Stomach (tissue), 8 donors: ENCODE measurements at regions not wholly inside any gene's neighbourhood (a gene's known extent, or its start where the extent isn't known, plus 50 kb on each side); places are given as distances from the start of the nearest gene placed in this dataset.

ENCODE experiments used
- DNase-seq, 2 donors: peaks; one replicate each; pipeline versions ENCODE4 v3.0.0 to v3.0.0-alpha.2; 2013 to 2019
- H3K27ac ChIP-seq, 5 donors: fragments of 200-600 bp in 4 of 5; sonication (generic) in 4 of 5; one replicate each; pipeline ENCODE4 v1.5.1; 2013 to 2019; ENCODE audit warnings: mild to moderate bottlenecking in 1 of 5, moderate library complexity in 1 of 5
- H3K27me3 ChIP-seq, 3 donors: fragments of 200-600 bp; sonication (generic); one replicate each; pipeline ENCODE4 v1.5.1; 2017 to 2019; ENCODE audit warnings: mixed run types in 1 of 3
- H3K36me3 ChIP-seq, 4 donors: fragments of 200-600 bp; sonication (generic); 1 replicate in 3 of 4; 2 replicates in 1 of 4; pipeline ENCODE4 v1.5.1; 2016 to 2019
- H3K4me1 ChIP-seq, 4 donors: fragments of 200-600 bp; sonication (generic); one replicate each; pipeline ENCODE4 v1.5.1; 2016 to 2019
- H3K4me3 ChIP-seq, 4 donors: fragments of 200-600 bp; sonication (generic) in 3 of 4; one replicate each; pipeline ENCODE4 v1.5.1; 2016 to 2019; ENCODE audit warnings: mild to moderate bottlenecking in 1 of 4
- H3K9me3 ChIP-seq, 4 donors: fragments of 200-600 bp; sonication (generic); one replicate each; pipeline ENCODE4 v1.5.1; 2016 to 2019
- CTCF ChIP-seq, 7 experiments: fragments of 450-650 bp in 4 of 7; fragments of 200-600 bp in 3 of 7; sonication (generic) in 3 of 7; IDR thresholded peaks; one replicate each; pipeline ENCODE4 v1.5.1; 2016 to 2019; ENCODE audit warnings: antibody characterized with exemption in 7 of 7, control low read depth in 2 of 7, mild to moderate bottlenecking in 1 of 7
- EP300 ChIP-seq: sonication (generic); formaldehyde crosslinking; IDR thresholded peaks from one replicate; pipeline ENCODE4 v1.6.1; 2017; ENCODE audit warnings: antibody characterized with exemption
- POLR2A ChIP-seq, 4 donors: fragments of 450-650 bp; IDR thresholded peaks; one replicate each; pipeline ENCODE4 v1.6.1; 2016; ENCODE audit warnings: antibody characterized with exemption in 4 of 4, control low read depth in 2 of 4, mild to moderate bottlenecking in 1 of 4, moderate library complexity in 1 of 4
- POLR2AphosphoS5 ChIP-seq, 3 donors: sonication (generic); formaldehyde crosslinking; IDR thresholded peaks; one replicate each; pipeline ENCODE4 v1.6.1; 2016; ENCODE audit warnings: antibody characterized with exemption in 3 of 3
- WGBS, 5 donors: extraction: QIAGEN DNeasy Blood & Tissue Kit in 3 of 5; methylation state at CpG; one replicate each; pipeline versions ENCODE4 v1.1.5 to v1.1.7; 2013 to 2018; 5-methylcytosine and 5-hydroxymethylcytosine counted together
- intact Hi-C: fragments of 100-400 bp; cut with DNase I; formaldehyde crosslinking; loops from one replicate; pipeline ENCODE4 v1.15.1; 2023; ENCODE audit warnings: low total_unique reads
- donor health status: healthy with polysubstance abuse.
- donor health status: Bipolar disorder and iron deficiency.
- donor health status: healthy.

GRCh38 chr2:51225377-51225776 lies 193.4 kb upstream of the NRXN1 start:
- Histone ChIP-seq H3K36me3 (no peaks in the 10 kb centered on the region), H3K27ac (no peak overlapping the region), H3K9me3 (peaks cover 0 to 12% (median 5%) of the 10 kb centered on the region in 4 donors), H3K4me3 (no peak overlapping the region), H3K27me3 (no peaks in the 10 kb centered on the region), H3K4me1 (no peaks in the 10 kb centered on the region)
- DNase-seq = no peak
- 52 to 71% (median 65%) methylated on average over 3 of the region's 3 CpGs for WGBS, 5 donors
- intact Hi-C loops = no loop called here
- TF ChIP-seq EP300 (no peak), POLR2AphosphoS5 (IDR thresholded peaks at IDR 0.05) (no peak)

- intact Hi-C loops = no loop called here
- Histone ChIP-seq H3K27ac (no peak overlapping the region), H3K4me1 (no peaks in the 10 kb centered on the region), H3K36me3 (no peaks in the 10 kb centered on the region), H3K9me3 (peaks cover 0 to 11% (median 5%) of the 10 kb centered on the region in 4 donors), H3K4me3 (no peak overlapping the region), H3K27me3 (no peaks in the 10 kb centered on the region)
- TF ChIP-seq POLR2AphosphoS5 (IDR thresholded peaks at IDR 0.05) = no peak
- TF ChIP-seq POLR2A (IDR thresholded peaks at IDR 0.05) = no peak
- TF ChIP-seq EP300 = no peak
- TF ChIP-seq CTCF (IDR thresholded peaks at IDR 0.05) = no peak
- DNase-seq = no peak
Measured at GRCh38 chr2:51224790-51225189, 192.9 kb upstream of the NRXN1 start.

- 63 to 82% (median 68%) methylated on average over 4 of the region's 4 CpGs for WGBS, 5 donors
- Histone ChIP-seq H3K27ac (no peak overlapping the region), H3K36me3 (no peaks in the 10 kb centered on the region), H3K9me3 (peaks cover 0 to under 1% (median 0%) of the 10 kb centered on the region in 4 donors), H3K27me3 (no peaks in the 10 kb centered on the region), H3K4me1 (no peaks in the 10 kb centered on the region), H3K4me3 (no peak overlapping the region)
- no peak for DNase-seq
- TF ChIP-seq CTCF (IDR thresholded peaks at IDR 0.05) = no peak
- TF ChIP-seq POLR2A (IDR thresholded peaks at IDR 0.05) = no peak
- no peak for TF ChIP-seq POLR2AphosphoS5 (IDR thresholded peaks at IDR 0.05)
- no peak for TF ChIP-seq EP300
- intact Hi-C loops = no loop called here
Measured at GRCh38 chr2:51222106-51222505, 190.2 kb upstream of the NRXN1 start.

- no peak overlapping the region for H3K4me3 ChIP-seq
- H3K4me1 ChIP-seq = no peaks in the 10 kb centered on the region
- no peaks in the 10 kb centered on the region for H3K36me3 ChIP-seq
- no peaks in the 10 kb centered on the region for H3K27me3 ChIP-seq
- intact Hi-C loops = no loop called here
- TF ChIP-seq CTCF (IDR thresholded peaks at IDR 0.05) (no peak), EP300 (no peak), POLR2A (IDR thresholded peaks at IDR 0.05) (no peak), POLR2AphosphoS5 (IDR thresholded peaks at IDR 0.05) (no peak)
- peaks cover 0 to 5% (median 0%) of the 10 kb centered on the region in 4 donors for H3K9me3 ChIP-seq
- H3K27ac ChIP-seq = no peak overlapping the region
- peak in 1 of 2 donors; percentile 6 for DNase-seq
Measured at GRCh38 chr2:51220606-51221005, 188.7 kb upstream of the NRXN1 start.

GRCh38 chr2:51220080-51220479 lies 188.1 kb upstream of the NRXN1 start:
- H3K36me3 ChIP-seq = no peaks in the 10 kb centered on the region
- H3K4me3 ChIP-seq = no peak overlapping the region
- TF ChIP-seq POLR2A (IDR thresholded peaks at IDR 0.05) (no peak), CTCF (IDR thresholded peaks at IDR 0.05) (no peak), POLR2AphosphoS5 (IDR thresholded peaks at IDR 0.05) (no peak), EP300 (no peak)
- no peaks in the 10 kb centered on the region for H3K4me1 ChIP-seq
- 63 to 80% (median 73%) methylated on average over 2 of the region's 2 CpGs for WGBS, 5 donors
- no peak for DNase-seq
- peaks cover 0 to 5% (median 0%) of the 10 kb centered on the region in 4 donors for H3K9me3 ChIP-seq
- H3K27ac ChIP-seq = no peak overlapping the region
- intact Hi-C loops = no loop called here
- no peaks in the 10 kb centered on the region for H3K27me3 ChIP-seq
